Loucy (cell line): ENCODE measurements at regions not wholly inside any gene's neighbourhood (a gene's known extent, or its start where the extent isn't known, plus 50 kb on each side); places are given as distances from the start of the nearest gene placed in this dataset.

Experiments used
- CTCF ChIP-seq: fragments of 200-600 bp; sonication (generic); conservative IDR thresholded peaks from 2 replicates; pipeline ENCODE4 v1.5.1; 2014; ENCODE audit warnings: mild to moderate bottlenecking, antibody characterized with exemption, low read length
- EZH2phosphoT487 ChIP-seq: fragments of 200-600 bp; IDR thresholded peaks from 2 replicates; pipeline ENCODE4 v1.6.1; 2018; ENCODE audit warnings: antibody characterized with exemption, mild to moderate bottlenecking, moderate library complexity, borderline replicate concordance

GRCh38 chr6:9936551-9936950 lies 478.3 kb downstream of the TFAP2A start:
- TF ChIP-seq EZH2phosphoT487 (no peak), CTCF (no peak)
